ENCODE measurements at regions not wholly inside any gene's neighbourhood (a gene's known extent, or its start where the extent isn't known, plus 50 kb on each side); places are given as distances from the start of the nearest gene placed in this dataset.

DNA sequence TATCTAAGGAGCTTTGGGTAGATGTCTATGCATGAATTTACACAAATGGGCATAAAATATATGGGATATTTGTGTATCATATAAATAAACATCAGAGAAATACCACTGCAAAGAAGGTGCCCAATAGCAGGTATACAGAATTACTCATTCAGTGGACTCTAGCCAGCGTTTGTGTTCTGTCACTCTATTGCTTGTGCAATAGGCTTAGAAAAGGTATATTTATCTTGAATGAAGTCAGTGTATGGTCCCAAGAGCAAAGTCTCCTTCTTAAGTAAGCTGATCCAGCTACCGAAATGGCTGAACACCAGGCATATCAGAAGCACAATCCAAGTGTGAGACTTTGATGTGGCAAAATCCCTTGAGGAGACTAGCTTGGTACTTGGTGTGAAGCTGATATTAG lies 1058.4 kb downstream of the SORCS1 start:
- ChIA-PET CTCF (ENCODE audit: partially characterized antibody) (interaction anchor here (1.0 kb wide), 1 partner anchor 28 kb away, joined by 3 read pairs; no protein-coding TSS in a partner anchor), POLR2A (ENCODE audit: partially characterized antibody) (no interaction called here)
- Histone ChIP-seq H4K91ac (replicated peaks; ENCODE audit: insufficient read length, low read length) (no peak overlapping the region), H3K27ac (ENCODE audit: low read depth, low read length) (no peak overlapping the region), H2AFZ (ENCODE audit: low read length) (no peak overlapping the region), H3K18ac (ENCODE audit: extremely low read depth, low read length) (no peak overlapping the region), H3K27me3 (replicated peaks in 1 of 4; ENCODE audit: control insufficient read depth in 3 of 4, extremely low read depth in 1 of 4, insufficient read depth in 3 of 4, low read length in 3 of 4) (no peaks in the 10 kb centered on the region), H3K14ac (ENCODE audit: insufficient read length) (no peak overlapping the region), H3K4ac (replicated peaks; ENCODE audit: insufficient read length, low read depth, low read length) (no peak overlapping the region), H3K79me2 (ENCODE audit: control insufficient read depth in 1 of 2, insufficient read depth in 2 of 2, low read length in 2 of 2) (no peaks in the 10 kb centered on the region), H2BK15ac (ENCODE audit: low read length) (no peak overlapping the region), H4K8ac (ENCODE audit: extremely low read depth, insufficient read depth, low read length) (no peak overlapping the region), H3K9ac (replicated peaks in 1 of 4; ENCODE audit: extremely low read depth in 1 of 4, low read depth in 3 of 4, low read length in 3 of 4) (no peak overlapping the region), H3K9me3 (ENCODE audit: insufficient read depth in 2 of 2, low read depth in 1 of 2, low read length in 1 of 2) (no peaks in the 10 kb centered on the region), H3K4me3 (ENCODE audit: extremely low read depth in 1 of 4, insufficient read depth in 2 of 4, low read depth in 3 of 4, low read length in 4 of 4) (no peak overlapping the region), H4K5ac (ENCODE audit: insufficient read length, low read depth, low read length) (no peak overlapping the region), H3K36me3 (ENCODE audit: control insufficient read depth in 2 of 4, insufficient read depth in 4 of 4, low read length in 3 of 4) (no peaks in the 10 kb centered on the region), H2BK5ac (ENCODE audit: low read depth, low read length) (no peak overlapping the region), H3K4me2 (ENCODE audit: insufficient read depth in 1 of 2, low read depth in 2 of 2, low read length in 2 of 2) (no peak overlapping the region), H3K56ac (replicated peaks; ENCODE audit: insufficient read length, low read depth, low read length) (no peak overlapping the region), H3K79me1 (ENCODE audit: low read depth, low read length) (no peaks in the 10 kb centered on the region), H3K4me1 (replicated peaks in 1 of 4; ENCODE audit: control insufficient read depth in 3 of 4, insufficient read depth in 4 of 4, low read length in 3 of 4) (no peaks in the 10 kb centered on the region), H3K23ac (ENCODE audit: insufficient read length) (no peak overlapping the region), H2BK120ac (replicated peaks; ENCODE audit: low read depth, low read length) (no peak overlapping the region), H2BK12ac (ENCODE audit: low read depth, low read length) (no peak overlapping the region), H4K20me1 (replicated peaks in 1 of 2; ENCODE audit: control insufficient read depth in 1 of 2, insufficient read depth in 2 of 2, low read length in 2 of 2) (no peaks in the 10 kb centered on the region), H3K23me2 (ENCODE audit: low read depth, low read length) (no peaks in the 10 kb centered on the region), H2AK5ac (ENCODE audit: low read depth, low read length) (no peak overlapping the region), H2BK20ac (ENCODE audit: low read length) (no peak overlapping the region)
- FAIRE-seq (no peak), DNase-seq (ENCODE audit: low read depth in 1 of 2, low spot score in 2 of 2) (no peak)
- 89% methylated on average over 2 of the region's 2 CpGs; no CpG with 5 or more reads in 1 of the 2 experiments for WGBS, 2 experiments (ENCODE audit: extremely low coverage in 1 of 2, insufficient coverage in 1 of 2, insufficient read length in 1 of 2, insufficient replicate concordance in 2 of 2, low coverage in 1 of 2, low lambda C conversion rate in 2 of 2, missing lambda C conversion rate in 1 of 2)
- TF ChIP-seq CHD2 (IDR thresholded peaks at IDR 0.05; ENCODE audit: low read length) = no peak
- TF ChIP-seq KDM4A (IDR thresholded peaks at IDR 0.05; ENCODE audit: low read depth, low read length, severe bottlenecking) = no peak
- TF ChIP-seq PHF8 (conservative IDR thresholded peaks at IDR 0.05; ENCODE audit: low read depth, low read length) = no peak
- no peak for TF ChIP-seq E2F6 (IDR thresholded peaks at IDR 0.05)
- TF ChIP-seq EGR1 (IDR thresholded peaks at IDR 0.05; ENCODE audit: borderline replicate concordance, low read depth, low read length) = no peak
- no peak for TF ChIP-seq BRCA1 (IDR thresholded peaks at IDR 0.05; ENCODE audit: low read depth, low read length)
- no peak for TF ChIP-seq TEAD4 (IDR thresholded peaks at IDR 0.05; ENCODE audit: low read depth, low read length)
- no peak for TF ChIP-seq SRF (IDR thresholded peaks at IDR 0.05; ENCODE audit: low read depth, low read length)
- TF ChIP-seq SIN3A (conservative IDR thresholded peaks at IDR 0.05 in 1 of 2, IDR thresholded peaks at IDR 0.05 in 1 of 2; ENCODE audit: low read depth in 1 of 2, low read length in 2 of 2) = no peak
- TF ChIP-seq SUZ12 (IDR thresholded peaks at IDR 0.05; ENCODE audit: low read length) = no peak
- TF ChIP-seq EP300 (IDR thresholded peaks at IDR 0.05; ENCODE audit: borderline replicate concordance in 1 of 2, low read depth in 2 of 2, low read length in 2 of 2) = no peak
- TF ChIP-seq ZNF274 (IDR thresholded peaks at IDR 0.05; ENCODE audit: borderline replicate concordance, extremely low read depth, low read length) = no peak
- TF ChIP-seq KDM1A (IDR thresholded peaks at IDR 0.05; ENCODE audit: borderline replicate concordance, low read length) = no peak
- no peak for TF ChIP-seq EZH2 (IDR thresholded peaks at IDR 0.05; ENCODE audit: low read depth, low read length, severe bottlenecking)
